ENCODE measurements at regions not wholly inside any gene's neighbourhood (a gene's known extent, or its start where the extent isn't known, plus 50 kb on each side); places are given as distances from the start of the nearest gene placed in this dataset.

- TF ChIP-seq, protein P1, sequence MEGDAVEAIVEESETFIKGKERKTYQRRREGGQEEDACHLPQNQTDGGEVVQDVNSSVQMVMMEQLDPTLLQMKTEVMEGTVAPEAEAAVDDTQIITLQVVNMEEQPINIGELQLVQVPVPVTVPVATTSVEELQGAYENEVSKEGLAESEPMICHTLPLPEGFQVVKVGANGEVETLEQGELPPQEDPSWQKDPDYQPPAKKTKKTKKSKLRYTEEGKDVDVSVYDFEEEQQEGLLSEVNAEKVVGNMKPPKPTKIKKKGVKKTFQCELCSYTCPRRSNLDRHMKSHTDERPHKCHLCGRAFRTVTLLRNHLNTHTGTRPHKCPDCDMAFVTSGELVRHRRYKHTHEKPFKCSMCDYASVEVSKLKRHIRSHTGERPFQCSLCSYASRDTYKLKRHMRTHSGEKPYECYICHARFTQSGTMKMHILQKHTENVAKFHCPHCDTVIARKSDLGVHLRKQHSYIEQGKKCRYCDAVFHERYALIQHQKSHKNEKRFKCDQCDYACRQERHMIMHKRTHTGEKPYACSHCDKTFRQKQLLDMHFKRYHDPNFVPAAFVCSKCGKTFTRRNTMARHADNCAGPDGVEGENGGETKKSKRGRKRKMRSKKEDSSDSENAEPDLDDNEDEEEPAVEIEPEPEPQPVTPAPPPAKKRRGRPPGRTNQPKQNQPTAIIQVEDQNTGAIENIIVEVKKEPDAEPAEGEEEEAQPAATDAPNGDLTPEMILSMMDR (IDR thresholded peaks at IDR 0.05): no peak
- no peak for TF ChIP-seq EZH2 (IDR thresholded peaks at IDR 0.05; ENCODE audit: borderline replicate concordance, insufficient read depth, low read depth, low read length, poor library complexity, severe bottlenecking)
These were observed 243.7 kb downstream of the NPHP4 start for GRCh38 chr1:5748286-5749225.
